ENCODE measurements at regions not wholly inside any gene's neighbourhood (a gene's known extent, or its start where the extent isn't known, plus 50 kb on each side); places are given as distances from the start of the nearest gene placed in this dataset.

DNA sequence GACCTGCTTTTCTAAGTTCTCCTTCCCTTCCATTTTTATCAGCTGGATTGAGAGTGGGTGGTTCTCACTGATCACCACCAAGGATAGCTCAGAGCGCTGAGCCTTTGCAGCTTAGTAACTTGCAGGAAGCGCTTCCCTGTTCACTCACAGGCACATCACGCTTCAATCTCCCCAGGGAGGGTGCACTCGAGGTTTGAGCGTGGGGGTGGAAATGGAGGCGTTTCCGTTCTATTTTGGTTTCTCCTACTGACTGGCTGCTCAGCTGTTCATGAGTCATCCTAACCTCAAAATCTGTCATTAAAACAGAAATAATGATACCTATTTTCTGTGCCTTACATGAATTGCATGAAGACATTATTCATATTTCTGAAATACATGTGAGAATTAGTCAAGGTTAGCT, 292.1 kb downstream of the SPRY2 start:
- Histone ChIP-seq H3K27me3 (replicated peaks; ENCODE audit: insufficient read depth) (no peaks in the 10 kb centered on the region), H3K9me3 (no peaks in the 10 kb centered on the region), H3K4me1 (replicated peaks) (no peaks in the 10 kb centered on the region), H3K27ac (no peak overlapping the region), H3K4me3 (no peak overlapping the region), H3K36me3 (no peaks in the 10 kb centered on the region)
- intact Hi-C loops (cut with DNase I), result no loop called here
- WGBS, result 38% methylated on average over 7 of the region's 7 CpGs
- TF ChIP-seq POLR2AphosphoS5 (IDR thresholded peaks at IDR 0.05), result peak; percentile 20
- TF ChIP-seq CTCF (IDR thresholded peaks at IDR 0.05), result no peak
- no peak for DNase-seq (ENCODE audit: low spot score)

DNA sequence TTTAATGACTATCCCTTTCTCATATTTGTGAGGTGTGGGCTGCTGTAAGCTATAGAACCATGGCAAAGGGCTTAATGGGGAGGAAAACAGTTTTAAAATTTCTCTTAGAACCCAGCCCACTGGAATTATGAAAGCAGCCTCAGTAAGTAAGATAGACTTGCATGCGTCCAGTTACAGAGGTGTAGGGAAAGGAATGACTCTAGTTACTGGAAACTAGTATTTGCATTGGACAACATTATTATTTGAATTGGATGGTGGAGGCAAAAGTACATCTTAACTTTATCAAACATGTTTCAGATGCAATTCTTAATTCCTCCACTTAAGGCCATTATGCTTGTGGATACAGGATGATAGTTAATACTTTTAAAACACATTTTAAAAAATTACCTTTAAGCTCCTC, 292.9 kb downstream of the SPRY2 start:
- no peak overlapping the region for H3K27ac ChIP-seq
- no peaks in the 10 kb centered on the region for H3K4me1 ChIP-seq (replicated peaks)
- H3K9me3 ChIP-seq, result no peaks in the 10 kb centered on the region
- H3K27me3 ChIP-seq (replicated peaks; ENCODE audit: insufficient read depth), result no peaks in the 10 kb centered on the region
- WGBS, result 66% methylated on average over 1 of the region's 1 CpG
- H3K36me3 ChIP-seq, result no peaks in the 10 kb centered on the region
- TF ChIP-seq POLR2AphosphoS5 (IDR thresholded peaks at IDR 0.05) (no peak), CTCF (IDR thresholded peaks at IDR 0.05) (no peak), POLR2A (IDR thresholded peaks at IDR 0.05) (no peak)
- intact Hi-C loops (cut with DNase I), result no loop called here
- DNase-seq (ENCODE audit: low spot score), result no peak
- no peak overlapping the region for H3K4me3 ChIP-seq

GRCh38 chr13:80047406-80047805, 293.5 kb downstream of the SPRY2 start:
- intact Hi-C loops (cut with DNase I), result no loop called here
- WGBS, result 48% methylated on average over 8 of the region's 8 CpGs
- peak; percentile 7 for DNase-seq (ENCODE audit: low spot score)
- H3K4me1 ChIP-seq (replicated peaks), result no peaks in the 10 kb centered on the region
- no peaks in the 10 kb centered on the region for H3K9me3 ChIP-seq
- no peaks in the 10 kb centered on the region for H3K36me3 ChIP-seq
- TF ChIP-seq POLR2AphosphoS5 (IDR thresholded peaks at IDR 0.05) (no peak), CTCF (IDR thresholded peaks at IDR 0.05) (no peak), POLR2A (IDR thresholded peaks at IDR 0.05) (no peak)
- no peak overlapping the region for H3K27ac ChIP-seq
- no peaks in the 10 kb centered on the region for H3K27me3 ChIP-seq (replicated peaks; ENCODE audit: insufficient read depth)
- no peak overlapping the region for H3K4me3 ChIP-seq

DNA sequence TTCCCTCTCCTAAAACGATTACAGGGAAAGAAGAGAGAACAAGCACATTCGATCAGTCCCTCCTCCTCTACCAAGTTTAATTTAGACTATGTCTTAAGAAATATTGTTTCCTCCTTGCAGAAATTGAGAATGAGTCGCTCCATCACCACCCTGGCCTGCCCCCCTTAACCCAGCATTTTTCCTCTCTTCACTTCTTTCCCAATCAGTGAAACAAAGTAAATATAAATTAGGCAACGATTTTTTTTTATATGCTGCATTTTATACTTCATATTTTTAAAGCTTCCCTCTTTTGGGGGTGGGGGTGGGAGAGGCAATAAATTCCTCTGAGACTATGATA, 300.0 kb downstream of the SPRY2 start:
- H3K27ac ChIP-seq, result no peak overlapping the region
- TF ChIP-seq POLR2A (IDR thresholded peaks at IDR 0.05) (no peak), CTCF (IDR thresholded peaks at IDR 0.05) (no peak), POLR2AphosphoS5 (IDR thresholded peaks at IDR 0.05) (no peak)
- DNase-seq (ENCODE audit: low spot score), result no peak
- WGBS, result 49% methylated on average over 4 of the region's 4 CpGs
- no peaks in the 10 kb centered on the region for H3K27me3 ChIP-seq (replicated peaks; ENCODE audit: insufficient read depth)
- intact Hi-C loops (cut with DNase I), result no loop called here
- H3K4me1 ChIP-seq (replicated peaks), result no peaks in the 10 kb centered on the region
- no peak overlapping the region for H3K4me3 ChIP-seq
- H3K9me3 ChIP-seq, result no peaks in the 10 kb centered on the region
- H3K36me3 ChIP-seq, result no peaks in the 10 kb centered on the region

DNA sequence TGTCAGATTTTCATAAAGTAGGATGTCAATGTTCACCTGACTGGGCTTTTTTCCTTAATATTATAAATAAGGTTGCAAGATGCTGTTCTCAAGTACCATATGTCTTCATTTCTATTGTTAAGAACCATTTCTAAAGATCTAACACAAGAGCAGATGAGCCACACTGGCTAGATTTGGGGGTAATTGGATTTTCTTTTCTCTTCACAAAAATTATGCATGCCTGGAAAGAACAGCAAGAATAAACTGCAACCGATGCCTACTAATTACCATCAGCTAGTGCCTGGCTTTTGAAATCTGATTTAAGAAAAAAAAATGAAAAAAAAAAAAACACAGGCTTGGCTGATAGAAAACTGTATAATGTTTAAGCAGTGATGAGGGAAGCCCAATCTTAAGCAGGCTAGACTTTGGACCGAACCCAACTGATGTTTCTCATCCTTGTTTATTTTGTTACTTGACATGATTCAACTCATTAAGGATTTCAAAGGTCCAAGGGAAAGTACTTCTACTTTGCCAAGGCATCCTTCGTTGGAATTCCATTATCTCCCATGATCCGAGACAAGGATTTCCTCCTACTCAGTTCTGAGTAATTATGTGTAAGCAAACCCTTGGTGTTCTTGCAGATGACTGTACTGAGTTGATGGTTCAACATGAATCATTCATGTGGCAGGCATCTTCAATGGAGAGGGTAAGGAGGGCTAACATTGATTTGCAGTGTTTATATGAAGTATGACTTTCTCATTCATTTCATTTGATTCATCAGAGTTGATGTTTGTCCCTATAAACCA, 300.5 kb downstream of the SPRY2 start:
- H3K9me3 ChIP-seq, result no peaks in the 10 kb centered on the region
- no peaks in the 10 kb centered on the region for H3K27me3 ChIP-seq (replicated peaks; ENCODE audit: insufficient read depth)
- no peak overlapping the region for H3K4me3 ChIP-seq
- intact Hi-C loops (cut with DNase I), result no loop called here
- no peaks in the 10 kb centered on the region for H3K36me3 ChIP-seq
- no peak for TF ChIP-seq POLR2A (IDR thresholded peaks at IDR 0.05)
- no peak for TF ChIP-seq CTCF (IDR thresholded peaks at IDR 0.05)
- TF ChIP-seq POLR2AphosphoS5 (IDR thresholded peaks at IDR 0.05), result no peak
- H3K4me1 ChIP-seq (replicated peaks), result no peaks in the 10 kb centered on the region
- 51% methylated on average over 4 of the region's 4 CpGs for WGBS
- no peak overlapping the region for H3K27ac ChIP-seq
- no peak for DNase-seq (ENCODE audit: low spot score)

Measured in prostate gland (tissue), 2 donors.